ENCODE measurements at regions not wholly inside any gene's neighbourhood (a gene's known extent, or its start where the extent isn't known, plus 50 kb on each side); places are given as distances from the start of the nearest gene placed in this dataset.

- TF ChIP-seq CUX1 (IDR thresholded peaks at IDR 0.05; ENCODE audit: insufficient replicate concordance, low read depth, low read length) (no peak), ZNF687 (IDR thresholded peaks at IDR 0.05) (no peak), PKNOX1 (IDR thresholded peaks at IDR 0.05) (no peak), SMAD5 (IDR thresholded peaks at IDR 0.05; ENCODE audit: low read depth) (no peak), CBFB (IDR thresholded peaks at IDR 0.05; ENCODE audit: low read depth) (no peak), USF2 (IDR thresholded peaks at IDR 0.05; ENCODE audit: borderline replicate concordance, low read depth, low read length) (no peak), TAF1 (IDR thresholded peaks at IDR 0.05; ENCODE audit: borderline replicate concordance, low read depth, low read length) (no peak)
Observed at GRCh38 chr10:131702531-131703356, 198.1 kb upstream of the PPP2R2D start (continued).
